ENCODE measurements at regions not wholly inside any gene's neighbourhood (a gene's known extent, or its start where the extent isn't known, plus 50 kb on each side); places are given as distances from the start of the nearest gene placed in this dataset.

GRCh38 chr4:162622664-162623063 lies 458.9 kb upstream of the FSTL5 start:
- no peak for DNase-seq (ENCODE audit: low spot score)
- Mint-ChIP-seq H3K27ac (no peak overlapping the region), H3K36me3 (ENCODE audit: low read depth) (no peaks in the 10 kb centered on the region), H3K9me3 (no peaks in the 10 kb centered on the region), H3K4me1 (ENCODE audit: low read depth) (no peaks in the 10 kb centered on the region), H3K27me3 (ENCODE audit: insufficient read depth) (no peaks in the 10 kb centered on the region), H3K4me3 (no peak overlapping the region)
- intact Hi-C loops (cut with micrococcal nuclease), result no loop called here

DNA sequence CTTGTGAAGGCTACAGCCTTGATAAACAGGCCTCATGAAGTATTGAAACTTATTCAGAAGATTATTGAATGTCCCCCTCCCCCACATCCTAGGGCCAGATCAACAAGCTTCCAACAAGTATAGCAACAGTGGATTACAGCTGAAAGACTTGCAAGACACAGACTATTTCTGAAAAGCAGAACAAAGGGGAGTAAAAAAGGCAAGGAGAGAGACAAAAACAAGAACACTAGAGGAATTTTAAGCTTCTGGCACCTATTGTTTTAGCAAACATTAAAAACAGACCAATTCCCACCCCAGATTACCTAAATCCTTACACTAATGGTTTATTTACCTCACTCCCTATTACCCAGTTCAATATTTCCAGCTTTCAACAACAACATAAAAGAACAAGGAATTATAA lies 446.3 kb upstream of the FSTL5 start:
- no peak for DNase-seq (ENCODE audit: low spot score)
- H3K27me3 Mint-ChIP-seq (ENCODE audit: insufficient read depth), result no peaks in the 10 kb centered on the region
- no peaks in the 10 kb centered on the region for H3K4me1 Mint-ChIP-seq (ENCODE audit: low read depth)
- H3K4me3 Mint-ChIP-seq, result no peak overlapping the region
- H3K27ac Mint-ChIP-seq, result no peak overlapping the region
- intact Hi-C loops (cut with micrococcal nuclease), result no loop called here
- no peaks in the 10 kb centered on the region for H3K36me3 Mint-ChIP-seq (ENCODE audit: low read depth)
- no peaks in the 10 kb centered on the region for H3K9me3 Mint-ChIP-seq

- Mint-ChIP-seq H3K9me3 (no peaks in the 10 kb centered on the region), H3K4me3 (no peak overlapping the region), H3K27ac (no peak overlapping the region), H3K4me1 (ENCODE audit: low read depth) (no peaks in the 10 kb centered on the region), H3K27me3 (ENCODE audit: insufficient read depth) (no peaks in the 10 kb centered on the region), H3K36me3 (ENCODE audit: low read depth) (no peaks in the 10 kb centered on the region)
- intact Hi-C loops (cut with micrococcal nuclease), result no loop called here
- no peak for DNase-seq (ENCODE audit: low spot score)
Measured at GRCh38 chr4:162586266-162586665, 422.5 kb upstream of the FSTL5 start.

GRCh38 chr4:162582180-162582579 lies 418.4 kb upstream of the FSTL5 start:
- Mint-ChIP-seq H3K27me3 (ENCODE audit: insufficient read depth) (no peaks in the 10 kb centered on the region), H3K36me3 (ENCODE audit: low read depth) (no peaks in the 10 kb centered on the region), H3K4me3 (no peak overlapping the region), H3K9me3 (no peaks in the 10 kb centered on the region), H3K4me1 (ENCODE audit: low read depth) (no peaks in the 10 kb centered on the region), H3K27ac (no peak overlapping the region)
- no peak for DNase-seq (ENCODE audit: low spot score)
- intact Hi-C loops (cut with micrococcal nuclease), result no loop called here

GRCh38 chr4:162565730-162566129 lies 401.9 kb upstream of the FSTL5 start:
- H3K4me3 Mint-ChIP-seq, result no peak overlapping the region
- no peaks in the 10 kb centered on the region for H3K9me3 Mint-ChIP-seq
- intact Hi-C loops (cut with micrococcal nuclease), result no loop called here
- DNase-seq (ENCODE audit: low spot score), result no peak
- H3K36me3 Mint-ChIP-seq (ENCODE audit: low read depth), result no peaks in the 10 kb centered on the region
- H3K27me3 Mint-ChIP-seq (ENCODE audit: insufficient read depth), result no peaks in the 10 kb centered on the region
- no peaks in the 10 kb centered on the region for H3K4me1 Mint-ChIP-seq (ENCODE audit: low read depth)
- no peak overlapping the region for H3K27ac Mint-ChIP-seq

GRCh38 chr4:162560073-162560472 lies 396.3 kb upstream of the FSTL5 start:
- no peaks in the 10 kb centered on the region for H3K27me3 Mint-ChIP-seq (ENCODE audit: insufficient read depth)
- DNase-seq (ENCODE audit: low spot score), result no peak
- intact Hi-C loops (cut with micrococcal nuclease), result no loop called here
- no peaks in the 10 kb centered on the region for H3K4me1 Mint-ChIP-seq (ENCODE audit: low read depth)
- H3K27ac Mint-ChIP-seq, result no peak overlapping the region
- H3K4me3 Mint-ChIP-seq, result no peak overlapping the region
- H3K36me3 Mint-ChIP-seq (ENCODE audit: low read depth), result no peaks in the 10 kb centered on the region
- H3K9me3 Mint-ChIP-seq, result no peaks in the 10 kb centered on the region

GRCh38 chr4:162557516-162558106 lies 393.8 kb upstream of the FSTL5 start:
- H3K27ac Mint-ChIP-seq, result no peak overlapping the region
- no peaks in the 10 kb centered on the region for H3K4me1 Mint-ChIP-seq (ENCODE audit: low read depth)
- H3K9me3 Mint-ChIP-seq, result no peaks in the 10 kb centered on the region
- no peaks in the 10 kb centered on the region for H3K36me3 Mint-ChIP-seq (ENCODE audit: low read depth)
- DNase-seq (ENCODE audit: low spot score), result no peak
- H3K4me3 Mint-ChIP-seq, result no peak overlapping the region
- H3K27me3 Mint-ChIP-seq (ENCODE audit: insufficient read depth), result no peaks in the 10 kb centered on the region
- intact Hi-C loops (cut with micrococcal nuclease), result no loop called here

DNA sequence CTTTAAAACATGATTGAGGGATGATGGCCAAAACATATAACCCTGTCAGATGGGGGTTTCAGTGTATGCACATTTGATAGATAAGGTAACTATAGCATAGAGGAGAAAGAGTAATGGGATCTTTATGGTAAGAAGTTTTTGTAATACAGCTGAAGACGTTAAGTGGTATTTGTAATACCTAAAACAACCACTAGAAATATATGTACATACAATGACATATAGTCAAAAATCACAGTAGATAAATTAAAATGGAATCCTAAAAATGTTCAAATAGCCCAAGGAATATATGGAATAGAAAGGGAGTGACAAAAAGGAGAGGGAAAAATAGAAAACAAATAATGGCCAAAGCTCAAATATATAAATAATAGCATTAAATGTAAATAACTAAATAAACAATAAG lies 371.3 kb upstream of the FSTL5 start:
- Mint-ChIP-seq H3K4me1 (ENCODE audit: low read depth) (no peaks in the 10 kb centered on the region), H3K27ac (no peak overlapping the region), H3K36me3 (ENCODE audit: low read depth) (no peaks in the 10 kb centered on the region), H3K27me3 (ENCODE audit: insufficient read depth) (no peaks in the 10 kb centered on the region), H3K4me3 (no peak overlapping the region), H3K9me3 (no peaks in the 10 kb centered on the region)
- DNase-seq (ENCODE audit: low spot score), result no peak
- intact Hi-C loops (cut with micrococcal nuclease), result no loop called here

DNA sequence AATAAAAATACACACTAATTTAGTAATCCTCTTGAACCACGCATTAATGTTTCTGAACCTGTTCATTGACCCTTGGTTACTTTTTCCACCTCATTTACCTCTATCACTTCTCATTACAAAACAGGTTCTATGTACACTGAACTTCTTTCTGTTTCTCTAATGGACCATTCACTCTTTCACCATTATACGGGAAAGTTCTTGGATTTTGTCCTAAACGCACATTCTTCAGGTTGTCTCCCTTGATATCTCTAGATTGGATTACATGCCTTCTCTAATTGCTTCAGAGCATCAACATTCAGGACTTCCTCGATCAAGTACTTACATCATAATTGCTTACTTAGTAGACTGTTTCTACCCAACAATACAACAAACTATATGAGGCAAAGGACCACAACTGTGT lies 359.4 kb upstream of the FSTL5 start:
- Mint-ChIP-seq H3K4me3 (no peak overlapping the region), H3K27ac (no peak overlapping the region), H3K4me1 (ENCODE audit: low read depth) (no peaks in the 10 kb centered on the region), H3K36me3 (ENCODE audit: low read depth) (no peaks in the 10 kb centered on the region), H3K9me3 (no peaks in the 10 kb centered on the region), H3K27me3 (ENCODE audit: insufficient read depth) (no peaks in the 10 kb centered on the region)
- intact Hi-C loops (cut with micrococcal nuclease), result no loop called here
- DNase-seq (ENCODE audit: low spot score), result no peak

DNA sequence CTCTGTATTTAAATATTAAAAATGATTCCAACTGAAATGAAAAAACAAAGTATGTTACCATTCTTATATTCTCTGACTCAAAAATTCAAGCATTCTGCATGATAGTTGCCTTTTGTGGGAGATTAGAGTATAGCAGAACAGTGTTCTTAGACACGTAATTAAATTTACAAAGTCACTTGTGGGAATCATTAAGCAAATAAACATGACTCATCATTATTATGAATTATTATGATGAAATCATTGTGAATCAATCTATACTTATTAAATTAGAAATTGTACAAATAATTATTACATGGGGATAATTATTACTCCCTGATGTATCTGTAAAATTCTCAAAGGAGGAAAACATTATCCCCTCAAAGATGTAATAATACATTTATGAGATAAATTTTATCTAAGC lies 358.9 kb upstream of the FSTL5 start:
- intact Hi-C loops (cut with micrococcal nuclease), result no loop called here
- H3K9me3 Mint-ChIP-seq, result no peaks in the 10 kb centered on the region
- DNase-seq (ENCODE audit: low spot score), result no peak
- no peak overlapping the region for H3K4me3 Mint-ChIP-seq
- H3K27ac Mint-ChIP-seq, result no peak overlapping the region
- H3K4me1 Mint-ChIP-seq (ENCODE audit: low read depth), result no peaks in the 10 kb centered on the region
- H3K36me3 Mint-ChIP-seq (ENCODE audit: low read depth), result no peaks in the 10 kb centered on the region
- no peaks in the 10 kb centered on the region for H3K27me3 Mint-ChIP-seq (ENCODE audit: insufficient read depth)

- no peak overlapping the region for H3K4me3 Mint-ChIP-seq
- H3K4me1 Mint-ChIP-seq (ENCODE audit: low read depth), result no peaks in the 10 kb centered on the region
- no peaks in the 10 kb centered on the region for H3K27me3 Mint-ChIP-seq (ENCODE audit: insufficient read depth)
Measured at GRCh38 chr4:162510937-162511336, 347.1 kb upstream of the FSTL5 start.

DNA sequence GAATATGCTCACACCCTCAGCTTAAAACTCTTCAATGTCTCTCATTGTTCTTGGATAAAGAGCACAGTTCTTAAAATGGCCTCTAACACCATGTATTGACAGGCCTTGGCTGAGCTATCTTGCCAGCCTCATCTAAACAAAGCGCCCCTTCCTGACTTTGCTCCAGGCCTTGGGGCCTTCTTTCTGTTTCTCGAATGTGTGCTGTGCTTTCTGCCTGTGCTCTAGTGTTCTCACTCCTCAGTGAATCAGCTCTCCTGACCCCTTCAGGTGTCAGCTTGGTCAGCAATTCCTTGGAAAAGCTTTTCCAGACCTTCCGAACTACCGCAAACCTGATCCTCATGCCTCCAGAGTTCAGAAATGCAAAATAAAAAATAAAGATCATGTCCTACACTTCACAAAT lies 346.3 kb upstream of the FSTL5 start:
- Mint-ChIP-seq H3K9me3 (no peaks in the 10 kb centered on the region), H3K4me3 (no peak overlapping the region), H3K27me3 (ENCODE audit: insufficient read depth) (no peaks in the 10 kb centered on the region), H3K36me3 (ENCODE audit: low read depth) (no peaks in the 10 kb centered on the region), H3K4me1 (ENCODE audit: low read depth) (no peaks in the 10 kb centered on the region), H3K27ac (no peak overlapping the region)
- intact Hi-C loops (cut with micrococcal nuclease), result no loop called here
- DNase-seq (ENCODE audit: low spot score), result no peak

More at GRCh38 chr4:162510937-162511336, 347.1 kb upstream of the FSTL5 start:
- intact Hi-C loops (cut with micrococcal nuclease), result no loop called here
- no peaks in the 10 kb centered on the region for H3K36me3 Mint-ChIP-seq (ENCODE audit: low read depth)
- no peak for DNase-seq (ENCODE audit: low spot score)
- H3K27ac Mint-ChIP-seq, result no peak overlapping the region
- H3K9me3 Mint-ChIP-seq, result no peaks in the 10 kb centered on the region

GRCh38 chr4:162509333-162509732 lies 345.5 kb upstream of the FSTL5 start:
- no peaks in the 10 kb centered on the region for H3K27me3 Mint-ChIP-seq (ENCODE audit: insufficient read depth)
- DNase-seq (ENCODE audit: low spot score), result no peak

GRCh38 chr4:162506253-162506652 lies 342.5 kb upstream of the FSTL5 start:
- no peak for DNase-seq (ENCODE audit: low spot score)
- Mint-ChIP-seq H3K36me3 (ENCODE audit: low read depth) (no peaks in the 10 kb centered on the region), H3K27me3 (ENCODE audit: insufficient read depth) (no peaks in the 10 kb centered on the region), H3K4me3 (no peak overlapping the region), H3K4me1 (ENCODE audit: low read depth) (no peaks in the 10 kb centered on the region), H3K27ac (no peak overlapping the region), H3K9me3 (no peaks in the 10 kb centered on the region)
- intact Hi-C loops (cut with micrococcal nuclease), result no loop called here

More at GRCh38 chr4:162509333-162509732, 345.5 kb upstream of the FSTL5 start:
- H3K4me1 Mint-ChIP-seq (ENCODE audit: low read depth), result no peaks in the 10 kb centered on the region
- H3K9me3 Mint-ChIP-seq, result no peaks in the 10 kb centered on the region
- intact Hi-C loops (cut with micrococcal nuclease), result no loop called here
- no peaks in the 10 kb centered on the region for H3K36me3 Mint-ChIP-seq (ENCODE audit: low read depth)
- H3K4me3 Mint-ChIP-seq, result no peak overlapping the region
- H3K27ac Mint-ChIP-seq, result no peak overlapping the region

Data from activated T-helper 1 cell treated with anti-CD3 and anti-CD28 coated beads, Interleukin-12 subunit alpha, Interleukin-12 subunit beta, Interleukin-2, Interleukin-4 antibody, amounts not matched to agents 30 ng/mL and 10 ng/mL and 1 ng/mL, durations not matched to agents 14 hours and 24 hours and 36 hours (primary cell).